Stimulated activated CD4-positive, alpha-beta T cell treated with anti-CD3 and anti-CD28 coated beads, TNF-alpha, amount 100 ng/mL, for 48 hours (primary cell): ENCODE measurements at regions not wholly inside any gene's neighbourhood (a gene's known extent, or its start where the extent isn't known, plus 50 kb on each side); places are given as distances from the start of the nearest gene placed in this dataset.

Source experiments
- DNase-seq, 3 donors: peaks; one replicate each; pipeline ENCODE4 v3.0.0-alpha.2; 2020; ENCODE audit warnings: low read depth in 3 of 3

GRCh38 chr3:99366663-99367429, 271.5 kb upstream of the COL8A1 start:
- no peak for DNase-seq

GRCh38 chr3:99365979-99366378, 272.4 kb upstream of the COL8A1 start:
- DNase-seq, result no peak

- DNase-seq, result no peak
Measured at GRCh38 chr3:99365396-99365795, 273.0 kb upstream of the COL8A1 start.

- no peak for DNase-seq
Measured at GRCh38 chr3:99357131-99357530, 281.3 kb upstream of the COL8A1 start.

- no peak for DNase-seq
Measured at GRCh38 chr3:99356696-99357095, 281.7 kb upstream of the COL8A1 start.

GRCh38 chr3:99355465-99355864, 282.9 kb upstream of the COL8A1 start:
- no peak for DNase-seq

- no peak for DNase-seq
Measured at GRCh38 chr3:99352811-99353210, 285.6 kb upstream of the COL8A1 start.

- no peak for DNase-seq
Measured at GRCh38 chr3:99351122-99351521, 287.3 kb upstream of the COL8A1 start.

GRCh38 chr3:99348451-99348850, 289.9 kb upstream of the COL8A1 start:
- no peak for DNase-seq

GRCh38 chr3:99344216-99344615, 294.2 kb upstream of the COL8A1 start:
- DNase-seq, result no peak

GRCh38 chr3:99342383-99342782, 296.0 kb upstream of the COL8A1 start:
- no peak for DNase-seq

- no peak for DNase-seq
Measured at GRCh38 chr3:99339222-99339621, 299.2 kb upstream of the COL8A1 start.

GRCh38 chr3:99332718-99333117, 305.7 kb upstream of the COL8A1 start:
- no peak for DNase-seq

- DNase-seq, result no peak
Measured at GRCh38 chr3:99332276-99332675, 306.1 kb upstream of the COL8A1 start.

- DNase-seq, result no peak
Measured at GRCh38 chr3:99330924-99331532, 307.4 kb upstream of the COL8A1 start.

- DNase-seq, result no peak
Measured at GRCh38 chr3:99330281-99330680, 308.1 kb upstream of the COL8A1 start.

- no peak for DNase-seq
Measured at GRCh38 chr3:99325402-99325801, 313.0 kb upstream of the COL8A1 start.

GRCh38 chr3:99324636-99325203, 313.7 kb upstream of the COL8A1 start:
- DNase-seq, result no peak

GRCh38 chr3:99323940-99324339, 314.5 kb upstream of the COL8A1 start:
- DNase-seq, result no peak

GRCh38 chr3:99322551-99322950, 315.8 kb upstream of the COL8A1 start:
- DNase-seq, result no peak

- no peak for DNase-seq
Measured at GRCh38 chr3:99321261-99321660, 317.1 kb upstream of the COL8A1 start.

GRCh38 chr3:99319961-99320360, 318.4 kb upstream of the COL8A1 start:
- no peak for DNase-seq

- no peak for DNase-seq
Measured at GRCh38 chr3:99319450-99319849, 318.9 kb upstream of the COL8A1 start.
